HUES48 (cell line): ENCODE measurements at regions not wholly inside any gene's neighbourhood (a gene's known extent, or its start where the extent isn't known, plus 50 kb on each side); places are given as distances from the start of the nearest gene placed in this dataset.

Source experiments
- H3K27ac ChIP-seq: one replicate; pipeline ENCODE4 v1.7.0; 2013; ENCODE audit warnings: low read depth, low read length, inconsistent platforms
- H3K27me3 ChIP-seq: 2 replicates; pipeline ENCODE4 v1.6.1; 2013; ENCODE audit warnings: mild to moderate bottlenecking, low read length; ENCODE audit not compliant: control insufficient read depth, insufficient read depth
- H3K36me3 ChIP-seq: 2 replicates; pipeline ENCODE4 v1.6.1; 2013; ENCODE audit warnings: low read length; ENCODE audit not compliant: control insufficient read depth, insufficient read depth
- H3K4me1 ChIP-seq: 2 replicates; pipeline ENCODE4 v1.6.1; 2013; ENCODE audit warnings: mild to moderate bottlenecking, low read length; ENCODE audit not compliant: control insufficient read depth, insufficient read depth
- H3K4me3 ChIP-seq: 2 replicates; pipeline ENCODE4 v1.5.1; 2013; ENCODE audit warnings: mild to moderate bottlenecking, low read depth, low read length
- H3K9ac ChIP-seq: 2 replicates; pipeline ENCODE4 v1.6.1; 2013; ENCODE audit warnings: mild to moderate bottlenecking, low read depth, low read length, moderate library complexity
- H3K9me3 ChIP-seq: 2 replicates; pipeline ENCODE4 v1.6.1; 2013; ENCODE audit warnings: low read length; ENCODE audit not compliant: control insufficient read depth, insufficient read depth

- Histone ChIP-seq H3K9me3 (no peaks in the 10 kb centered on the region), H3K27ac (no peak overlapping the region), H3K27me3 (no peaks in the 10 kb centered on the region), H3K4me1 (peaks cover 45% of the 10 kb centered on the region), H3K36me3 (no peaks in the 10 kb centered on the region), H3K4me3 (no peak overlapping the region), H3K9ac (no peak overlapping the region)
Measured at GRCh38 chr4:123786920-123787319, 390.3 kb downstream of the SPRY1 start.

- H3K9ac ChIP-seq = no peak overlapping the region
- H3K27ac ChIP-seq = no peak overlapping the region
- H3K9me3 ChIP-seq = no peaks in the 10 kb centered on the region
- no peaks in the 10 kb centered on the region for H3K27me3 ChIP-seq
- H3K4me3 ChIP-seq = no peak overlapping the region
- peaks cover 45% of the 10 kb centered on the region for H3K4me1 ChIP-seq
- H3K36me3 ChIP-seq = no peaks in the 10 kb centered on the region
Measured at GRCh38 chr4:123787512-123788080, 391.0 kb downstream of the SPRY1 start.

- Histone ChIP-seq H3K4me1 (peaks cover 42% of the 10 kb centered on the region), H3K27me3 (no peaks in the 10 kb centered on the region), H3K9ac (no peak overlapping the region), H3K9me3 (no peaks in the 10 kb centered on the region), H3K36me3 (no peaks in the 10 kb centered on the region), H3K4me3 (no peak overlapping the region), H3K27ac (no peak overlapping the region)
Measured at GRCh38 chr4:123788577-123788976, 392.0 kb downstream of the SPRY1 start.

- no peaks in the 10 kb centered on the region for H3K36me3 ChIP-seq
- H3K4me3 ChIP-seq = no peak overlapping the region
- H3K4me1 ChIP-seq = peaks cover 21% of the 10 kb centered on the region
- H3K9ac ChIP-seq = no peak overlapping the region
- no peak overlapping the region for H3K27ac ChIP-seq
- no peaks in the 10 kb centered on the region for H3K27me3 ChIP-seq
- no peaks in the 10 kb centered on the region for H3K9me3 ChIP-seq
Measured at GRCh38 chr4:123790681-123791080, 394.1 kb downstream of the SPRY1 start.

- no peak overlapping the region for H3K9ac ChIP-seq
- peaks cover 3% of the 10 kb centered on the region for H3K4me1 ChIP-seq
- no peaks in the 10 kb centered on the region for H3K9me3 ChIP-seq
- no peaks in the 10 kb centered on the region for H3K36me3 ChIP-seq
- no peak overlapping the region for H3K27ac ChIP-seq
- no peaks in the 10 kb centered on the region for H3K27me3 ChIP-seq
- H3K4me3 ChIP-seq = no peak overlapping the region
Measured at GRCh38 chr4:123802082-123802645, 405.6 kb downstream of the SPRY1 start.

- H3K27ac ChIP-seq = no peak overlapping the region
- no peak overlapping the region for H3K4me3 ChIP-seq
- H3K27me3 ChIP-seq = no peaks in the 10 kb centered on the region
- H3K9me3 ChIP-seq = no peaks in the 10 kb centered on the region
- peaks cover 3% of the 10 kb centered on the region for H3K4me1 ChIP-seq
- H3K9ac ChIP-seq = no peak overlapping the region
- H3K36me3 ChIP-seq = no peaks in the 10 kb centered on the region
Measured at GRCh38 chr4:123802933-123803332, 406.3 kb downstream of the SPRY1 start.

GRCh38 chr4:123804196-123804721 lies 407.7 kb downstream of the SPRY1 start:
- H3K36me3 ChIP-seq = no peaks in the 10 kb centered on the region
- H3K4me1 ChIP-seq = peaks cover 3% of the 10 kb centered on the region
- no peaks in the 10 kb centered on the region for H3K27me3 ChIP-seq
- H3K9me3 ChIP-seq = no peaks in the 10 kb centered on the region
- H3K27ac ChIP-seq = no peak overlapping the region
- H3K9ac ChIP-seq = no peak overlapping the region
- no peak overlapping the region for H3K4me3 ChIP-seq

GRCh38 chr4:123806056-123806455 lies 409.5 kb downstream of the SPRY1 start:
- H3K4me3 ChIP-seq = no peak overlapping the region
- H3K27me3 ChIP-seq = no peaks in the 10 kb centered on the region
- H3K9me3 ChIP-seq = no peaks in the 10 kb centered on the region
- H3K4me1 ChIP-seq = peaks cover 3% of the 10 kb centered on the region
- H3K27ac ChIP-seq = no peak overlapping the region
- no peak overlapping the region for H3K9ac ChIP-seq
- no peaks in the 10 kb centered on the region for H3K36me3 ChIP-seq

GRCh38 chr4:123807187-123807586 lies 410.6 kb downstream of the SPRY1 start:
- Histone ChIP-seq H3K9me3 (no peaks in the 10 kb centered on the region), H3K36me3 (no peaks in the 10 kb centered on the region), H3K4me1 (peaks cover 3% of the 10 kb centered on the region), H3K4me3 (no peak overlapping the region), H3K27ac (no peak overlapping the region), H3K9ac (no peak overlapping the region), H3K27me3 (no peaks in the 10 kb centered on the region)

- no peaks in the 10 kb centered on the region for H3K9me3 ChIP-seq
Measured at GRCh38 chr4:123807866-123808265, 411.3 kb downstream of the SPRY1 start.

GRCh38 chr4:123809864-123810263 lies 413.3 kb downstream of the SPRY1 start:
- no peaks in the 10 kb centered on the region for H3K9me3 ChIP-seq
- no peak overlapping the region for H3K4me3 ChIP-seq
- no peaks in the 10 kb centered on the region for H3K36me3 ChIP-seq
- peaks cover 3% of the 10 kb centered on the region for H3K4me1 ChIP-seq
- no peak overlapping the region for H3K9ac ChIP-seq
- no peaks in the 10 kb centered on the region for H3K27me3 ChIP-seq
- no peak overlapping the region for H3K27ac ChIP-seq

More at GRCh38 chr4:123807866-123808265, 411.3 kb downstream of the SPRY1 start:
- Histone ChIP-seq H3K9ac (no peak overlapping the region), H3K27ac (no peak overlapping the region), H3K4me3 (no peak overlapping the region), H3K36me3 (no peaks in the 10 kb centered on the region), H3K27me3 (no peaks in the 10 kb centered on the region), H3K4me1 (peaks cover 3% of the 10 kb centered on the region)
